Dendritic cell treated with granulocyte-macrophage colony-stimulating factor and Interleukin-4, amounts not matched to agents 40 ng/mL and 50 ng/mL, for 4 days (primary cell): ENCODE measurements at regions not wholly inside any gene's neighbourhood (a gene's known extent, or its start where the extent isn't known, plus 50 kb on each side); places are given as distances from the start of the nearest gene placed in this dataset.

Experiments used
- H3K27ac Mint-ChIP-seq: one replicate; pipeline ENCODE4 v1.8.0; 2022; ENCODE audit warnings: mild to moderate bottlenecking, mixed read lengths
- H3K27me3 Mint-ChIP-seq: one replicate; pipeline ENCODE4 v1.8.0; 2022; ENCODE audit warnings: mild to moderate bottlenecking, mixed read lengths
- H3K36me3 Mint-ChIP-seq: one replicate; pipeline ENCODE4 v1.8.0; 2022; ENCODE audit warnings: low read depth, mixed read lengths
- H3K4me1 Mint-ChIP-seq: one replicate; pipeline ENCODE4 v1.8.0; 2022; ENCODE audit warnings: low read depth, mixed read lengths
- H3K4me3 Mint-ChIP-seq: one replicate; pipeline ENCODE4 v1.8.0; 2022; ENCODE audit warnings: mild to moderate bottlenecking, moderate library complexity, mixed read lengths
- H3K9me3 Mint-ChIP-seq: one replicate; pipeline ENCODE4 v1.8.0; 2022; ENCODE audit warnings: mixed read lengths
- intact Hi-C: fragments of 100-400 bp; cut with micrococcal nuclease; formaldehyde crosslinking; loops from one replicate; pipeline ENCODE4 v1.15.0; 2022

DNA sequence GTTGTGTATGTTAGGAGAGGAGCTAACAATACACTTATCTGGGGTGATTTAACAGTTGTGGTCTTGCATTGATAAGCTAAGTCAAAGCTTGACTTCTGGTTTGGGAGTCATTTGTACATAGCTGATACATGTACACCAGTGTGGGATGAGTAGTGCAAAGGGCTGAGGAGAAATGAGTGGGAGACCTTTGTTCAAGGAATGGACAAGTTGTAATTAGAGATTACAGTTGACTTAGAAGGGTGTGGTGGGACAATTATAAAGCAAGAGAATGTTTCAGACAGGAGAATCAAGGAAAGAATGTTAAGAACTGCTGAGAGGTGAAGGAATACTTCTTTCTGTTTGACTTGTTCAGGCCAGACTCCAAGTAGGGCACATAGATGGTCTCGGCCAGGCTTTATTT, 209.7 kb upstream of the STEAP4 start:
- H3K36me3 Mint-ChIP-seq, result no peaks in the 10 kb centered on the region
- intact Hi-C loops, result no loop called here
- H3K27ac Mint-ChIP-seq, result no peak overlapping the region
- no peaks in the 10 kb centered on the region for H3K4me1 Mint-ChIP-seq
- H3K27me3 Mint-ChIP-seq, result no peaks in the 10 kb centered on the region
- H3K9me3 Mint-ChIP-seq, result peaks cover 10% of the 10 kb centered on the region
- no peak overlapping the region for H3K4me3 Mint-ChIP-seq

DNA sequence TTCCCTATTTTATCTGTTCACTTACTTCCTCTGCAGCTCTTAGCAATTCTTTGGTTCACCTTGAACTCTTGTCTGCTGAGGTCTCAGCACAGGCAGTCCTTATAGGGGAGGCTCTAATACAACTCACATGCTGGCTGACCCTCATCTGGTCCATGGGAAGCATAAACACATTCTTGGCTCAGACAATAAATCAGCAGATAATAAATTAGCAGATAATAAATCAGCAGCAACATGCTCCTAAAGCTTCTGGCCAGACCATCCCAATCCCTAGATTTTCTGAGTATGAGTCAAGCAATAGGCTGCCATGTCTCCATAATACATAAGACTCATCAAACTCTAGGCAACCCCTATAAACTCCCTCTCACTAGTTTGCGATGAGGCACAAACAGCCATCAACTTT, 208.6 kb upstream of the STEAP4 start:
- Mint-ChIP-seq H3K9me3 (peaks cover 10% of the 10 kb centered on the region), H3K36me3 (no peaks in the 10 kb centered on the region), H3K4me1 (no peaks in the 10 kb centered on the region), H3K4me3 (no peak overlapping the region), H3K27ac (no peak overlapping the region), H3K27me3 (no peaks in the 10 kb centered on the region)
- intact Hi-C loops, result no loop called here

DNA sequence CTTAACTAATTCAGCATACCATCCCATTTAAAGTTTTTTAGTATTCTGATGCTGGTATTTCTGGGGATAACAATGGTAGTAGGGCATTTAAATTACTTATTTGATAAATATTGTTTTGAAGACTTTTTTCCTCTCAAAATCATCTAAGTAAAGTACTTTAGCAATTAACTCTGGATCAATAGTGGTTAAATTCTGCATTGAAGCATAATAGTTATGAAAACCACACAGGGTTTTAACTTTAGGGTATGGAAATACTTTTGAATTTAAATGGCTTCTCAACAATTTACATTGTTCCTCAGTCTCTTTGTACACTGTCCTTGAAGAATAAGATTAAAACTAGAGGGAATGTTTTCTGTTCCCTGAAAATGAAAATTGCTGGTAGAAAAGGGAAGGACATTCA, 202.6 kb upstream of the STEAP4 start:
- H3K27ac Mint-ChIP-seq, result no peak overlapping the region
- no peaks in the 10 kb centered on the region for H3K4me1 Mint-ChIP-seq
- H3K36me3 Mint-ChIP-seq, result no peaks in the 10 kb centered on the region
- intact Hi-C loops, result no loop called here
- no peak overlapping the region for H3K4me3 Mint-ChIP-seq
- no peaks in the 10 kb centered on the region for H3K27me3 Mint-ChIP-seq
- peaks cover 10% of the 10 kb centered on the region for H3K9me3 Mint-ChIP-seq

DNA sequence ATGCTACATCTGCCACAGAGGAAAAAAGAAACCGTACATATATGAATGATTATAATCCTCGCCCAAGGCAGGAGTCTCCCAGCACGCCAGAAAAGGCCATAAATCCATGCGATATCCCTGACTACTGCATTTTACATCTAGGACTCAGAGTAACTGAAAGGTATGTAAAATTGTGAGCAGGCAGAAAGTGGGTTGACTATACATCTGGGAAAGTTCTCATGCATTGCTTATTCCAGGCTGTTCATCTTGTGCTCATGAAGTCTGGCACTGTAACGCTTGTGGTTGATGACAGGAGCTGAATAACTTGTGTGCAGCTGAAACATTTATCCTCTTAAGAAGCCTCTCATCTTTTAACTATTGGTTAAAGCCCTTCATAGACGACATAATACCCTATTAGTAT, 193.4 kb upstream of the STEAP4 start:
- Mint-ChIP-seq H3K27ac (no peak overlapping the region), H3K36me3 (no peaks in the 10 kb centered on the region), H3K4me3 (no peak overlapping the region), H3K9me3 (no peaks in the 10 kb centered on the region), H3K4me1 (no peaks in the 10 kb centered on the region), H3K27me3 (no peaks in the 10 kb centered on the region)
- intact Hi-C loops, result no loop called here

DNA sequence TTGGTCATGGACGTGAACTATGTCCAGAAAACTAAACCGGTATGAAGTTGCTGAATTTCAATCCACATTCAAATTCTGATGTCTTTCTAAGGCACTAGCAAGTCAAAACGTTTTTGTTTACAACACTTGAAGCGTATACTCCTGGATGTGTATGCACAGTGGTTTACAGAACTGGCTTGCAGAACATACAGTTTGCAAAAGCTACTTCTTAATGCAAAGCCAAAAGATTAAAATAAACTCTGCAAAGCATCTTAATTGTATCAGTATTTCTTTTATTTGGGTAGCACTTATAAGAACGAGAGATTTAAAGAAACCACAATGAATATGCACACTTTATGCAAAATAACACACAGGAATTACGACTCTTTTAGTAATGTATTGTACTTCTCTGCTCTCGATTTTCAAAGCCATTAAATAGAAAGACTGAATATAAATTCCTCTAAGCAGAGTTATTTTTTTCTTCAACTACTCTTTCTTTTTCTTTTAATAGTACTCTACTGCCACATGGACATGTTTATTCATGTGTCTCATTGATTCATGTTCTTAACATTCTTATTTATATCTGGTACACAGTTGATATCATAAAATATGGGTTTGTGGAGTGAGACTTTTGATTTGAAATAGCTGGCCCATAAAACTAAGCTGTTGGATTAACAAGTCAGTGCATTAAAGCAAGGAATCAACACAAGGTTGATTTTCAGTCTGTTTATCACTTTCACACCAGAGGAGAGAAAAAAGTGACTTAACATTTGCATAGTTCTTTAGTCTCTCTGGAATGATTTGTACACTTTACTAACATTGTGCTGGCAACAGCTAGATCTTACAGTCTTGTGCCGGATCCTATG, 189.4 kb upstream of the STEAP4 start:
- Mint-ChIP-seq H3K27ac (no peak overlapping the region), H3K36me3 (no peaks in the 10 kb centered on the region), H3K27me3 (no peaks in the 10 kb centered on the region), H3K9me3 (no peaks in the 10 kb centered on the region), H3K4me3 (no peak overlapping the region), H3K4me1 (no peaks in the 10 kb centered on the region)
- intact Hi-C loops, result no loop called here

DNA sequence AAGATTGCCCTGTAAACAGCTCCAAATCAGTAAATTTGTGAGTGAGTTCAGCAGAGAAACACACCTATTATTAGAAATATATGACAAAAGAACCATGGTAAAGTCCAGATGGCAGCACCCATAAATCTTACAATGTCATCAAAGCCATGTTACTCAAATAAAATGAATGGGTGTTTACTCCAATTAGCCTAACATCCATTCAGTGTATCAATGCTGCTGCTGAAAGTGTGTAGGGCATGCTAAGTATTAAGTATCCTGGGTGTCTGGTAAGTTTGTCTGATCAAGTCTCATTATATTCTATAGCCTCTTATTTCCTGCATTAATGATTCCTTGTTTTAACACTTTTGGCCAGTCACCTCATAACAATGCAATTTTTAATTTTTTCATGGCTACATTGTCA, 185.5 kb upstream of the STEAP4 start:
- Mint-ChIP-seq H3K27ac (no peak overlapping the region), H3K9me3 (peaks cover 11% of the 10 kb centered on the region), H3K4me1 (no peaks in the 10 kb centered on the region), H3K4me3 (no peak overlapping the region), H3K27me3 (no peaks in the 10 kb centered on the region), H3K36me3 (no peaks in the 10 kb centered on the region)
- intact Hi-C loops, result no loop called here

DNA sequence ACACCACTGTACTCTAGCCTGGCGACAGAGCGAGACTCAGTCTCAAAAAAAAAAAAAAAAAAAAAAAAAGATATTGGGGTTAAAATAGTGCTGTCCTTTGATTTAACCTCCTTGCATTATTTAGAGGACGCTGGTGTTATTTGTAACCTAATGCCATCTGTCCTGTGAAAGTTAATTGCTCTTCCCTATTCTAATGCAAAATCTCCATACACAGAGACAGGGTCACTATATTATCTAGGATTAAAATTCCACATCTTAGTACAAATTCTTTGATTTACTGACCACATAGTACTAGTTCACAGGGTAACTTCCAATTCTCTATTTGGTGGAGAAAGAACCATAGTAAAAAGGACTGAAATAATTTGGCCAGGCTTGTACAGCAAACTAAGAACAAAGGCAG, 184.2 kb upstream of the STEAP4 start:
- Mint-ChIP-seq H3K4me1 (no peaks in the 10 kb centered on the region), H3K4me3 (no peak overlapping the region), H3K27ac (no peak overlapping the region), H3K9me3 (peaks cover 12% of the 10 kb centered on the region), H3K36me3 (no peaks in the 10 kb centered on the region), H3K27me3 (no peaks in the 10 kb centered on the region)
- intact Hi-C loops, result no loop called here

DNA sequence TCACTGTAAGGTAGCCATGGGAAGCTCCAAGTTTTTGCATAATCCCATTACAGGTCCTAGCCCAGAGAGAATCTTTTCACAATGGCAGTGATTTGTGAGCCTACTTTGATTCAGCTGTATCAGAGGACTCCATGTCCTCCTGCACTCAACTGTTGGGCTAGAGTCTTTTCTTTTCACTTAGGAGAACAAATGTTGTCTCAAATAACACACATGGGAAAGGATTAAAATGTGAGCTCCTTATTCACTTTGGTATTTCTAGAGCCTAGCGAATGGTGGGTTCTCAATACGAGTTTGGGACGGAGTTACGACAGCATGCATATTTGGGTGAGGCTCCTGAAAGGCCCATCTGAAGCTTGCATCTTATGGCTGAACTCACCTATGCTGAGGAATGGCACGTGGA, 183.5 kb upstream of the STEAP4 start:
- H3K27ac Mint-ChIP-seq, result no peak overlapping the region
- H3K27me3 Mint-ChIP-seq, result no peaks in the 10 kb centered on the region
- H3K4me1 Mint-ChIP-seq, result no peaks in the 10 kb centered on the region
- H3K36me3 Mint-ChIP-seq, result no peaks in the 10 kb centered on the region
- no peak overlapping the region for H3K4me3 Mint-ChIP-seq
- intact Hi-C loops, result no loop called here
- peaks cover 12% of the 10 kb centered on the region for H3K9me3 Mint-ChIP-seq

DNA sequence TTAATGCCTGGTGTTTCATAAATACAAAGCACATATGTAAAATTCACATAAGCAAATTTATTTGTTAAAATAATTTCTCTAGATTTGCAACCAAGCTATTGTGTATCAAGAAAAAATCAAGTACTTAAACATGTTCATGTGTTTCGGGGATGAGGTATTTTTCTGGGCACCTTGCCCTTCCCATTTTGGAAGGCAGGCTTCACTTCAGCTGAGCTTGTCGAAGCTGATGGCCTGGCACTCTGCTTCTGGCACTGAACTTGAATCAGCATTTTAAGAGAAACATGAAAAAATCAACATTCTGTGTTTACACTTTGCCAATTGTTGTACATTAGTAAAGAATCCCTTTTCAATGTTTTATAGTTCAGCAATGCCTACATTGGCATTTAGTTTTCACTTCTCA, 179.1 kb upstream of the STEAP4 start:
- intact Hi-C loops, result no loop called here
- Mint-ChIP-seq H3K27me3 (no peaks in the 10 kb centered on the region), H3K9me3 (peaks cover 12% of the 10 kb centered on the region), H3K4me3 (no peak overlapping the region), H3K4me1 (no peaks in the 10 kb centered on the region), H3K27ac (no peak overlapping the region), H3K36me3 (no peaks in the 10 kb centered on the region)

DNA sequence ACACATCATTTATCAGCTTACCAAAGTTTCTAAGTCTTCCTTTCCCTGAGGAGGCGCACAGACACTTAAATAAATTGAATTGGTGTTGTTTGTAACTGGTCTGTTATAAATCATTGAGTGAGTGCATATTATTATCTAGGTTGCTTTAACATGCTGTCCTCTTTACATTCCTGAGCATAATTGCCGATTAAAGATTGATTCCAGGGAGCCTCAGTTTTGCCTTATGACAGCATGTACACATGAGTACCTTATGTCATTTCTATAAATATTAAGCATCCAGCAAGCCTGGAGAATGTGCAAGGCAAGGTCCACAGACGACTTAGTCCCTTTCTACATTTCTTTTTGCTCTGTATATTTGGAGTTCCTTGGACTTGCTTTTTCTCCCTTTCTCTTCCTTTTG, 177.9 kb upstream of the STEAP4 start:
- no peak overlapping the region for H3K4me3 Mint-ChIP-seq
- no peaks in the 10 kb centered on the region for H3K4me1 Mint-ChIP-seq
- H3K36me3 Mint-ChIP-seq, result no peaks in the 10 kb centered on the region
- H3K27ac Mint-ChIP-seq, result no peak overlapping the region
- H3K9me3 Mint-ChIP-seq, result peaks cover 12% of the 10 kb centered on the region
- no peaks in the 10 kb centered on the region for H3K27me3 Mint-ChIP-seq
- intact Hi-C loops, result no loop called here

DNA sequence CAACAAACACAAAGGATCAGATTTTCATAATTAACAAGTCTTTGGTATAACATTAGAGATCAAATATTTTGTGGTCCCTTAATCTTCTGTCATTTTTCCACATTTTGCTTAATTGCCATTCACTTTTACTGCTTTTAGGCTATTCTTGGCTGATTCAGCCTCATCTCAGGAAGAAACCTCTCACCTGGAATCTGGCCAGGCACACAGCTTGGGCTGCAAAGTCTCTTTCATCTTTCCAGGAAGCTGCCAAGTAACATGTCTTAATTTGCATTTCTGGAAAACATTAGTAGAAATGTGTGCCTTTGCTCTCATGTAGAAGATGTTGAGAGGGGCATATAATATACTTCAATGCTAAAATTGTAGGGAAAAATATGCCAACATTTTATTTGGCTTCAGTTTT, 174.2 kb upstream of the STEAP4 start:
- intact Hi-C loops, result no loop called here
- H3K4me3 Mint-ChIP-seq, result no peak overlapping the region
- H3K27me3 Mint-ChIP-seq, result no peaks in the 10 kb centered on the region
- no peaks in the 10 kb centered on the region for H3K36me3 Mint-ChIP-seq
- H3K27ac Mint-ChIP-seq, result no peak overlapping the region
- no peaks in the 10 kb centered on the region for H3K9me3 Mint-ChIP-seq
- H3K4me1 Mint-ChIP-seq, result no peaks in the 10 kb centered on the region

DNA sequence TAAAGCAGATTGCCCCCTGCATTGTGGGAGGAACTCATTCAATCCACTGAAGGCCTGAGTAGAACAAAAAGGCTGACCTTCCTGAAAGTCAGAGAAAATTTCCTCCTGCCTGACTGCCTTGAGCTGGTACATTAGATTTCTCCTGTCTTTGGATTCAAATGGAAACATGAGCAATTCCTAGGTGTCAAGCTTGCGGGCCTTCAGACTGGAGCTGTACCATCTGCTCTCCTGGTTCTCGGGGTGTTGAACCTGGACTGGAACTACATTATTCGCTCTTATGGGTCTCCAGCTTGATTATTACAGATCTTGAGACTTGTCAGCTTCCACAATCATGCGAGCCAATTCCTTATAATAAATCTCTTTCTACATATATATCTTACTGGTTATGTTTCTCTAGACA, 173.6 kb upstream of the STEAP4 start:
- no peak overlapping the region for H3K4me3 Mint-ChIP-seq
- H3K27me3 Mint-ChIP-seq, result no peaks in the 10 kb centered on the region
- no peaks in the 10 kb centered on the region for H3K9me3 Mint-ChIP-seq
- H3K27ac Mint-ChIP-seq, result no peak overlapping the region
- H3K4me1 Mint-ChIP-seq, result no peaks in the 10 kb centered on the region
- H3K36me3 Mint-ChIP-seq, result no peaks in the 10 kb centered on the region
- intact Hi-C loops, result no loop called here

DNA sequence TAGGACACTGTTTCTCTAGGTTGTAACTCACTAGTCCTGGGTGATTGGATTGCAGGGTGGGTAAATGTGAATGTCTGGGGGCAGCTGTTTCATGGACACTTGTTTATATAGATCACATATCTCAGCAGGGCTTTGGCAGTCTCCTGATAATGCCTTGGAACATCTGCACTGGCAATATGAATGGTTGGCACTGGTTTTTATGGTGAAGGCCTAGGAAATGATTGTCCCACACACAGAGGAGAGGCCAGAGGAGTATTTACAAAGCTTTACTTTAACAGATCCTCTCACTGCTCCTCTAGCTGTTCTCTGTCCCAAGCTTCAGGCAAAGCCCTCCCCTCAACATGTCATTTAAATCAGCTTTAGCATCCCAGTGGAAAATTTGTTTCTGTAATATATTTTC, 171.3 kb upstream of the STEAP4 start:
- no peak overlapping the region for H3K27ac Mint-ChIP-seq
- H3K27me3 Mint-ChIP-seq, result no peaks in the 10 kb centered on the region
- no peaks in the 10 kb centered on the region for H3K4me1 Mint-ChIP-seq
- H3K9me3 Mint-ChIP-seq, result no peaks in the 10 kb centered on the region
- intact Hi-C loops, result no loop called here
- H3K4me3 Mint-ChIP-seq, result no peak overlapping the region
- no peaks in the 10 kb centered on the region for H3K36me3 Mint-ChIP-seq

DNA sequence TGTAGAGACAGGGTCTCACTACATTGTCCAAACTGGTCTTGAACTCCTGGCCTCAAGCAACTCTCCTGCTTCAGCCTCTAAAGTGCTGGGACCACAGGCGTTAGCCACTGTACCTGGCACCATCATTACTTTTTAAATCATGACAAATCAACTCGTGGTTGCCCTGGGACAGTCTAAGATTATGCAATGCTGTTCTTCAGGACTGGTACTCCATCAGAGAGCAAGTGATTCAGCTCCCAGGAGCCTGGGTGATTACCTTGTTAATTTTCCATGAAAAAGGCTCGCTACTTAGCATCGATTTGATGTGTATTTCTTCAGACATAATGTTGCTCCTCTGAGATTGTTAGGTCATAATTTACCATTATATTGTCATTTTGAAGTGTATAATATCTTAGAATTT, 158.9 kb upstream of the STEAP4 start:
- Mint-ChIP-seq H3K27me3 (peaks cover 2% of the 10 kb centered on the region), H3K4me3 (no peak overlapping the region), H3K4me1 (no peaks in the 10 kb centered on the region), H3K36me3 (no peaks in the 10 kb centered on the region), H3K27ac (no peak overlapping the region), H3K9me3 (no peaks in the 10 kb centered on the region)
- intact Hi-C loops, result no loop called here

DNA sequence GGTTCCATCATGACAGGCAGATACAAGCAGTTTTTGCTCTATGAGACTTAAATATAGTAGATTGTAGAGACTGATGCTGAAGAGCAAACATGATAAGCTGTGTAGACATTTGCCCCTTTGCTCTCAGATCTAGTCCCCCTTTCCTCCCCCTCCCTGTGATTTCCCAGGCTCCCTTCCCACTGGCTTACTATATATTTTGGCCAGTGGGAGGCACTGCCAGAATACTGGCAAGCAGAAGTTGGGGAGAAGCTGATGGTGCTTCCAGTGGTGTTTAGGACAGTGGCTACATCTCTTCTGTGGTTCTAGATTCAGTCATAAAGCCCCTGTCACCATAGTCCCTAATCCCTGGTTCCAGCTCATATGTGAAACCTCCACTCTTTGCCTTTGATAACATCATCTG, 156.1 kb upstream of the STEAP4 start:
- H3K4me3 Mint-ChIP-seq, result no peak overlapping the region
- no peak overlapping the region for H3K27ac Mint-ChIP-seq
- intact Hi-C loops, result no loop called here
- peaks cover 2% of the 10 kb centered on the region for H3K27me3 Mint-ChIP-seq
- no peaks in the 10 kb centered on the region for H3K9me3 Mint-ChIP-seq
- H3K36me3 Mint-ChIP-seq, result no peaks in the 10 kb centered on the region
- H3K4me1 Mint-ChIP-seq, result no peaks in the 10 kb centered on the region
